GM10266 (cell line): ENCODE measurements at regions not wholly inside any gene's neighbourhood (a gene's known extent, or its start where the extent isn't known, plus 50 kb on each side); places are given as distances from the start of the nearest gene placed in this dataset.

ENCODE experiments used
- DNase-seq: peaks from one replicate; pipeline ENCODE4 v3.0.0; 2012; ENCODE audit errors: extremely low spot score
- TF ChIP-seq, protein P1 (sequence below): IDR thresholded peaks from 2 replicates; pipeline ENCODE4 v1.5.1; 2012; ENCODE audit warnings: mild to moderate bottlenecking, low read depth; ENCODE audit not compliant: control insufficient read depth, insufficient read depth; ENCODE audit errors: missing control alignments

DNA sequence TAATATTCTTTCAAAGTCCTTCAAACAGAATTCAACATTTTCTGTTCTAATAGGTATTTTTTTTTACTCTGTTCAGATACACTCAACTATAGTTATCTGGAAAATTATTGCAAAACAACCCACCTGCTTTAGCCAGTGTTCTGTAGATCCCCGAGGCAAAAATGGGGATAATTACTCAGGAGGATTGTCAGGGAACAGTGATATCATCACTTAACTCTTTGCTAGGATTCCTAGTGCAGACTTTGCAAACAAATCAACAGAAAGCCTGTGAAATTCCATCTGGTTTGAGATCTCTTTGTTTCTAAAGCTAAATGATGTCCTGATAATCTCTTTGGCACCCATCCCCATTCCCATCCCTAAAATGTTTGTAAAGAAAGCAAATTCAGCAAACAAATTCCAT, 413.6 kb upstream of the MEIS1 start:
- no peak for DNase-seq
- TF ChIP-seq, protein P1, sequence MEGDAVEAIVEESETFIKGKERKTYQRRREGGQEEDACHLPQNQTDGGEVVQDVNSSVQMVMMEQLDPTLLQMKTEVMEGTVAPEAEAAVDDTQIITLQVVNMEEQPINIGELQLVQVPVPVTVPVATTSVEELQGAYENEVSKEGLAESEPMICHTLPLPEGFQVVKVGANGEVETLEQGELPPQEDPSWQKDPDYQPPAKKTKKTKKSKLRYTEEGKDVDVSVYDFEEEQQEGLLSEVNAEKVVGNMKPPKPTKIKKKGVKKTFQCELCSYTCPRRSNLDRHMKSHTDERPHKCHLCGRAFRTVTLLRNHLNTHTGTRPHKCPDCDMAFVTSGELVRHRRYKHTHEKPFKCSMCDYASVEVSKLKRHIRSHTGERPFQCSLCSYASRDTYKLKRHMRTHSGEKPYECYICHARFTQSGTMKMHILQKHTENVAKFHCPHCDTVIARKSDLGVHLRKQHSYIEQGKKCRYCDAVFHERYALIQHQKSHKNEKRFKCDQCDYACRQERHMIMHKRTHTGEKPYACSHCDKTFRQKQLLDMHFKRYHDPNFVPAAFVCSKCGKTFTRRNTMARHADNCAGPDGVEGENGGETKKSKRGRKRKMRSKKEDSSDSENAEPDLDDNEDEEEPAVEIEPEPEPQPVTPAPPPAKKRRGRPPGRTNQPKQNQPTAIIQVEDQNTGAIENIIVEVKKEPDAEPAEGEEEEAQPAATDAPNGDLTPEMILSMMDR, result no peak

DNA sequence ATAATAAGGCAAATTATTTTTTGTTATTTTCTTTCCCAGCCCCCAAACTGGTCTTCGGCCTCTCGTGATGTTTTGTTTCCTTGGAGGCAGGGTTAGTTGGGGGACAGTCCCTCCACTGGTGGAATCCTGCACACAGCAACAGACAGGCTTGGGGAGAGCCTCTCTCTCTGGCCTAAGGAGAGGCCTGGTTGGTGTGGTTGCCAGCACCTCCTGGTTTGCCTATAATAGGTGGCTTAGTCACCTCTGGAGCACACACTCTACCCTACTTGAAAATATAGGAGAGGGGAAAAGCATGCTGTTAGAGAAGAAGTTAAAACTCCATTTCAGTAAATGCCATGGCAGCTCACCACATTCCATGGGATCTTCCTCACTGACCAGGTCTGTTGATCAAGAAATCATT, 417.2 kb upstream of the MEIS1 start:
- TF ChIP-seq, protein P1, result no peak
- no peak for DNase-seq

DNA sequence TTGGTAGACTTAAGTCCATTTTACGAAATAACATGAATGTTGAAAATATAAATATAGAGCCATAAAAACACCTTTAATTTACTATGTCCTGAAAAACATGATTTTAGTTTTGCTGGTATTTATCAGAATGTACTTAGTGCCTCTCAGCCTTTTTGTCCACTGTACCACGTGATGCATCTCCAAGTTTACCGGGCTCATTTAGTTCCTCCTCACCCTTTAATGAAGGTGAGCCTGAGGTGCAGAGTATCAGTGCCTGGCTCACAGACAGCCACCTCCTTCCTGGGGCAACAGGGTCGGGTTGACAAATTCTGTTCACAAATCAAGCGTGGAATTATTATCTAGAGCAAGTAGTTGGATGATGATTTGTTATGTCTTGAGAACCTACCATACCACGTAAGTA, 420.5 kb upstream of the MEIS1 start:
- TF ChIP-seq, protein P1, result no peak
- no peak for DNase-seq

DNA sequence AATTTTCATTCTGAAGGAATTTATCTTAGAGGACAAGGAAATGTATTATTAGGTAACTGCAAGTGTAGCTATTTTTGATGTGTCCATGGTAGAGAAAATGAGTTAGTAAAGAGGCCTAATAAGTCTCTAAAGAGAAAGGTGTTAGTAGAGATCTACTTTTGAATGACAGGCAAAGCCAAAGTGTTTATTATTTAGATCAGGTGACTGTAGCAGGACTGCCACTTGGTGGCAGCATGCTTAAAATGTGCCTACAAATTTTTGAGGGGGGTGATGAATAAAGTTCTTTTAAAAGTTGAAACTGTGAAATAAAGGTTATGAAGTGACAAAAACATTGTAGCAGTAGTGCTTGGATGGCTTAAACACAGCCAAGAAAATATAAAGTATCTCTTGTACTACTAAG, 421.5 kb upstream of the MEIS1 start:
- TF ChIP-seq, protein P1, result peak; percentile 29
- no peak for DNase-seq

DNA sequence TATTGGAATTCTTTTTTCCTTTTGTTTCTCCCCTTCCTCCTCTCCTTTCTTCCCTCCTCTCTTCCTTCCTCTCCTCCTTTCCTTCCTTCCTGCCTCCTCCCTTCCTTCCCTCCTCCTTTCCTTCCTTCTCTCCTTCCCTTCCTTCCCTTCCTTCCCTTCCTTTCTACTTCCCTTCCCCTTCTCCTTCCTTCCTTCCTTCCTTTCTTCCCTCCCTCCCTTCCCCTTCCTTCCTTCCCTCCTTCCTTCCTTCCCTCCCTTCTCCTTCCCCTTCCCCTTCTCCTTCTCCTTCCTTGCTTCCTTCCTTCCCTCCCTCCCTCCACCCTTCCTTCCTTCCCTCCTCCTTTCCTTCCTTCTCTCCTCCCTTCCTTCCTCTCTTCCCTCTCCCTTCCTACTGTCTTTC, 431.0 kb upstream of the MEIS1 start:
- DNase-seq, result no peak
- TF ChIP-seq, protein P1, result no peak

DNA sequence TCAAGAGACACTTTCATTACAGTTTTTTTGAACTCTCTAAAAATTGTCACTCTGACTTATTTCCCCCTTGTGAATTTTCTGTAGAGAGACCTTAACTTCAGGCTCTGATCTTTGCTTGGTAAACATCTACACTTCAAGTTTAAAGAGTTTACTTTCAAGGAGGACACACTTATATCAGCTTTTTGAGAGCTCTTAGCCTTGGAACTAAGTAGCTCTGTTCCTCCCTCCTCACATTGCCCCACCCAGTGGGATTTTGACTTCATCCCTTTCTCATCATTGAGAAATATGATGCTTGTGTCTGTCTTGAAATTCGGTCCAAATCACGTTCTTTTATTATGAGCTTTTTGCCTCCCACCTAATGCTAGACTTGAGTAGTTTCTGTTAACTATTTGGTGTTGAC, 433.4 kb upstream of the MEIS1 start:
- TF ChIP-seq, protein P1, result no peak
- no peak for DNase-seq

DNA sequence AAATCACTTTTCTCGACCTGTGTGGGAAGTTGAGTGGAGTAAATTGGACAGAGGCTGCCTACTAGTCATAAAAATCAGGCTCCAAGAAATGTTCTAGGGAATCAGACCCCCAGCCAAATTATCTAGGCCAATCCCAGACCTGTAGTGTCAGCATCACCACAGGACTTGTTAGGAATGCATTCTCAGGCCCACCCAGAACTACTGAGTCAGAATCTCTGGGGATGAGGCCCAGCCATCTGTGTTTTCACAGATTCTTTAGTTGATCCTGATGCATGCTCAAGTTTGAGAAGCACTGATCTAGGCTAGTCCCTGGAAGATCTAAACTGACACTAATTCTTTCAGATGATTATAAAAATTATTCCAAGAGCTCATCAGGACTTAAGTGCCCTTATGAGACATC, 434.0 kb upstream of the MEIS1 start:
- DNase-seq, result no peak
- TF ChIP-seq, protein P1, result no peak

DNA sequence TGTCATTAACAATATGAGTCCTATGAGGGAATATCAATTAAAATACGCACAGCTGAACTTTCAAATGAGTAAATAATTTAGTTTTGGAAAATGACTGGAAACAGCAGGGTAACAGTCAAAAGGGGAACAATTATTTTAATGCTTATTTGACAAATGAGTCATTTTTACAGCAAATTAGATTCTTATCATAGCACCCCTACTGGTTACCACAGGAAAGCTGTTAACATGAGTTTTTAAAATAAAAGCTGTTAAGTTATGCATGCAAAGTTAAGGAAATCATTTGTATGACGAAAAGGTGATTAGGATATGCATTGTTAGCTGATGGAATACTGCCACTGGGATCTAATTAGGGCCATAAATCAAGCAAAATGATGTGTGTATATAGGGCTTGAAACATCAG, 435.1 kb upstream of the MEIS1 start:
- no peak for DNase-seq
- TF ChIP-seq, protein P1, result no peak
